Panc1 (cell line): ENCODE measurements at regions not wholly inside any gene's neighbourhood (a gene's known extent, or its start where the extent isn't known, plus 50 kb on each side); places are given as distances from the start of the nearest gene placed in this dataset.

Experiments used
- ATAC-seq: fragments of 200-7000 bp; cut with Tn5 transposase; 2 replicates; pipeline ENCODE4 v1.9.1; 2020; ENCODE audit warnings: mild to moderate bottlenecking, moderate library complexity
- BruUV-seq: library from RNA; stranded (reverse); fragments of 400-500 nt; replicated peaks from 2 replicates; lab custom pipeline; 2021; lab: Mats Ljungman, UMichigan
- CTCF ChIA-PET: fragments of 300-600 bp; sonication (Branson Sonifier 250); formaldehyde crosslinking; loops from one replicate; lab custom pipeline; 2022; ENCODE audit warnings: antibody characterized with exemption; lab: Charles Lee
- POLR2A ChIA-PET: fragments of 300-600 bp; sonication (Branson Sonifier 250); formaldehyde crosslinking; loops from one replicate; lab custom pipeline; 2022; ENCODE audit warnings: antibody characterized with exemption; lab: Charles Lee
- DNase-seq: peaks from one replicate; pipeline ENCODE4 v3.0.0-alpha.2; 2010; ENCODE audit warnings: low read depth, low spot score
- H3K27ac ChIP-seq: 2 replicates; pipeline ENCODE4 v1.5.1; 2011; ENCODE audit warnings: mild to moderate bottlenecking, low read length, inconsistent platforms
- H3K27me3 ChIP-seq: fragments of 200-500 bp; sonication (Bioruptor generic); 2 replicates; pipeline ENCODE4 v1.6.0; 2014; ENCODE audit warnings: low read length, inconsistent platforms; ENCODE audit not compliant: control insufficient read depth, insufficient read depth
- H3K36me3 ChIP-seq: fragments of 200-500 bp; sonication (Bioruptor generic); 2 replicates; pipeline ENCODE4 v1.5.1; 2014; ENCODE audit warnings: inconsistent platforms, mild to moderate bottlenecking, low read length, moderate library complexity; ENCODE audit not compliant: control insufficient read depth, insufficient read depth
- H3K4me1 ChIP-seq: 2 replicates; pipeline ENCODE4 v1.5.1; 2011; ENCODE audit warnings: inconsistent platforms, mild to moderate bottlenecking, low read length, moderate library complexity; ENCODE audit not compliant: control insufficient read depth, insufficient read depth
- H3K4me3 ChIP-seq, 2 experiments: 2 replicates each; pipeline ENCODE4 v1.5.1; 2011 to 2012; ENCODE audit warnings: low read depth in 2 of 2, low read length in 2 of 2, mild to moderate bottlenecking in 2 of 2, inconsistent platforms in 1 of 2, moderate library complexity in 1 of 2
- H3K9me3 ChIP-seq: fragments of 200-500 bp; sonication (Bioruptor generic); 2 replicates; pipeline ENCODE4 v1.5.1; 2014; ENCODE audit warnings: low read depth, mild to moderate bottlenecking, inconsistent platforms, low read length, moderate library complexity; ENCODE audit not compliant: control insufficient read depth, insufficient read depth
- POLR2AphosphoS5 ChIP-seq: IDR thresholded peaks from 2 replicates; pipeline ENCODE4 v1.6.1; 2012; ENCODE audit warnings: mild to moderate bottlenecking, low read depth, low read length, moderate library complexity
- REST ChIP-seq, 2 experiments: IDR thresholded peaks; 2 replicates each; pipeline ENCODE4 v1.6.1; 2011 to 2012; ENCODE audit warnings: low read depth in 2 of 2, control low read depth in 1 of 2, low read length in 1 of 2, mild to moderate bottlenecking in 1 of 2, moderate library complexity in 1 of 2; ENCODE audit not compliant: insufficient read depth in 1 of 2
- SIN3A ChIP-seq: IDR thresholded peaks from 2 replicates; pipeline ENCODE4 v1.6.1; 2012; ENCODE audit warnings: low read depth, mild to moderate bottlenecking, low read length, moderate library complexity, borderline replicate concordance; ENCODE audit not compliant: insufficient read depth
- TCF7L2 ChIP-seq: IDR thresholded peaks from 2 replicates; pipeline ENCODE4 v1.6.1; 2011; ENCODE audit warnings: mild to moderate bottlenecking, low read depth, low read length, inconsistent platforms
- in situ Hi-C: cut with HindIII; loops from 2 replicates; pipeline ENCODE4 v1.10.0; 2016; ENCODE audit warnings: low sequenced_read_pairs, low pct_unique_long_range_greater_than_20kb
- intact Hi-C: fragments of 100-400 bp; cut with micrococcal nuclease; formaldehyde crosslinking; loops from one replicate; pipeline ENCODE4 v1.10.0; 2022; ENCODE audit not compliant: unreplicated experiment
- TF ChIP-seq, protein P1 (sequence below): fragments of 450-650 bp; IDR thresholded peaks from 2 replicates; pipeline ENCODE4 v1.5.1; 2017; ENCODE audit warnings: mild to moderate bottlenecking

- Histone ChIP-seq H3K36me3 (no peaks in the 10 kb centered on the region), H3K4me3 (no peak overlapping the region), H3K4me1 (no peaks in the 10 kb centered on the region), H3K9me3 (no peaks in the 10 kb centered on the region), H3K27ac (no peak overlapping the region; the same call in 1 of the 2 replicates), H3K27me3 (no peaks in the 10 kb centered on the region)
- in situ Hi-C loops (no loop called here), intact Hi-C loops (no loop called here)
- no peak for TF ChIP-seq POLR2AphosphoS5
- no peak for TF ChIP-seq REST (IDR thresholded peaks at IDR 0.05; ENCODE audit: insufficient read depth in 1 of 2, low read depth in 2 of 2, low read length in 1 of 2)
- no peak for TF ChIP-seq TCF7L2
- no peak for TF ChIP-seq SIN3A
- TF ChIP-seq, protein P1, sequence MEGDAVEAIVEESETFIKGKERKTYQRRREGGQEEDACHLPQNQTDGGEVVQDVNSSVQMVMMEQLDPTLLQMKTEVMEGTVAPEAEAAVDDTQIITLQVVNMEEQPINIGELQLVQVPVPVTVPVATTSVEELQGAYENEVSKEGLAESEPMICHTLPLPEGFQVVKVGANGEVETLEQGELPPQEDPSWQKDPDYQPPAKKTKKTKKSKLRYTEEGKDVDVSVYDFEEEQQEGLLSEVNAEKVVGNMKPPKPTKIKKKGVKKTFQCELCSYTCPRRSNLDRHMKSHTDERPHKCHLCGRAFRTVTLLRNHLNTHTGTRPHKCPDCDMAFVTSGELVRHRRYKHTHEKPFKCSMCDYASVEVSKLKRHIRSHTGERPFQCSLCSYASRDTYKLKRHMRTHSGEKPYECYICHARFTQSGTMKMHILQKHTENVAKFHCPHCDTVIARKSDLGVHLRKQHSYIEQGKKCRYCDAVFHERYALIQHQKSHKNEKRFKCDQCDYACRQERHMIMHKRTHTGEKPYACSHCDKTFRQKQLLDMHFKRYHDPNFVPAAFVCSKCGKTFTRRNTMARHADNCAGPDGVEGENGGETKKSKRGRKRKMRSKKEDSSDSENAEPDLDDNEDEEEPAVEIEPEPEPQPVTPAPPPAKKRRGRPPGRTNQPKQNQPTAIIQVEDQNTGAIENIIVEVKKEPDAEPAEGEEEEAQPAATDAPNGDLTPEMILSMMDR = no peak
- CTCF ChIA-PET = no interaction called here
- no peak for DNase-seq
- no TSS peak for BruUV-seq
- POLR2A ChIA-PET = no interaction called here
- no peak for ATAC-seq
Measured at GRCh38 chr6:139655783-139656705, 281.6 kb upstream of the CITED2 start.

DNA sequence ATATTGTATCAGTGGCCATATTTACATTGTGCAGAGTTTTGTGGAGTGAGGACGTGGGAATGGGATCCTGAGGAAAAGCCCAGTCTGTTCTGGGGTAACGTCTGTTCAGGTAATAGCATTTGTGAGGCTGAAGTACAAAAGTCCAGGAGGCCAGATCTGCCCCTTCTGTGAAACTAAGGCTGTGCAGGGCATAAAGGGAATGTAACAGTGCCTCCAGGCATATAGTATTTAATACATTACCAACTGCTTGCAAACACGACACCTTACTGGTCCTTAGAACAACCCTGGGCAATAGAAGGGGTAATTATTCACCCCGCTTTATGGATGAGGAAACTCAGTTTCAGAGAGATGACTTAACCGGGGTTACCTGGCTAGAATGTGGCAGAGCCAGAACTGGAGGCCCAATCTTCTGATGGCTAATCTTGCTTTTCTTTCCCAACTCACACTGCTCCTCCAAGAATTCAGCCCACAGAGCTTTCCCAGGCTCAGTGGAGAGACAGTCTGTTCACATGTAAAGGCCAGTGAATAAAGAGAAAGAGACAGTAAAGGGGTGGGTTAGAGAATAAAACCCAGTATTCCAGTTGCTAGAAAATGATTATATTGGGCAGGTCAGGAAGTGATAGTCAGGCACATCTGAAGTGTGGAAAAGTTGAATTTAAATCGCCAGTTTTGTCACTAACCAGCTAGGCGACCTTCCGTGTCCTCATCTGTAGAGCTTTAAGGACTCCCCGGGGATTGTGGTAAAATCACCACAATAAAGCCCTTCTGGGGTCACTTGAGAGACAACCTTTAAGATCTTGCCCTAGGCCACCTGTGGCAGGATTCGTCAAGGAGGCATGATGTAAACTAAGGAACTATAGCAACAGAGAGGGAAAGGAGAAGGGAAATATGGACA lies 280.7 kb upstream of the CITED2 start:
- Histone ChIP-seq H3K27ac (peak overlapping the region; percentile 21; the same call in 1 of the 2 replicates), H3K9me3 (no peaks in the 10 kb centered on the region), H3K4me1 (no peaks in the 10 kb centered on the region), H3K27me3 (no peaks in the 10 kb centered on the region), H3K4me3 (no peak overlapping the region), H3K36me3 (no peaks in the 10 kb centered on the region)
- in situ Hi-C loops = no loop called here
- DNase-seq = no peak
- no peak for ATAC-seq
- intact Hi-C loops = no loop called here
- CTCF ChIA-PET = no interaction called here
- BruUV-seq = no TSS peak
- POLR2A ChIA-PET = no interaction called here
- no peak for TF ChIP-seq TCF7L2
- no peak for TF ChIP-seq REST (IDR thresholded peaks at IDR 0.05; ENCODE audit: insufficient read depth in 1 of 2, low read depth in 2 of 2, low read length in 1 of 2)
- no peak for TF ChIP-seq POLR2AphosphoS5
- TF ChIP-seq, protein P1 = no peak
- TF ChIP-seq SIN3A = no peak
